ENCODE measurements at regions not wholly inside any gene's neighbourhood (a gene's known extent, or its start where the extent isn't known, plus 50 kb on each side); places are given as distances from the start of the nearest gene placed in this dataset.

GRCh38 chr4:14568351-14568750 is 433.9 kb upstream of the CPEB2 start:
- H3K27me3 ChIP-seq, result no peaks in the 10 kb centered on the region
- no peak overlapping the region for H3K4me3 ChIP-seq
- no peak for DNase-seq (ENCODE audit: low spot score in 2 of 2)
- no peak overlapping the region for H3K27ac ChIP-seq
- 57% methylated on average over 2 of the region's 2 CpGs for WGBS
- TF ChIP-seq CTCF (IDR thresholded peaks at IDR 0.05), result no peak
- TF ChIP-seq EP300 (IDR thresholded peaks at IDR 0.05), result no peak
- TF ChIP-seq POLR2A (IDR thresholded peaks at IDR 0.05), result no peak
- no peak for TF ChIP-seq POLR2AphosphoS5 (IDR thresholded peaks at IDR 0.05)
- no peaks in the 10 kb centered on the region for H3K4me1 ChIP-seq
- H3K9me3 ChIP-seq, result no peaks in the 10 kb centered on the region
- H3K36me3 ChIP-seq, result no peaks in the 10 kb centered on the region

DNA sequence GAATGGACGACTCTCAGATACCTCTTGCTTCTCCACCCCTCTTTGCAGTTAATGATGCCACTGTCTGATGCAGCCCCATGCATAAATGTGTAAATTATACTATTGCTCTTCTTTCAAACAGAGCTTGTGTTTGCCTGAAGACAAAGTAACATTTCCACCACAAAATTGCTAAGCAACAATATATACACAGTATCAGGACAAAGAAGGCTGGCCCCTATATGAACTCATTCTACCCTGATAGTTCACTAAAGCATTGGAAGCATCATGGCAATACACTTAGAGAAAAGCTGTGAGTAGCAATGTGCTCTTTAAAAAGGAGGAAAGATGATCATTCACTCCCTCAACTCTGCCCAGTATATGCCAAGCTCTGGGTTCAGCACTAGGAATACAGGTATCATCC is 427.0 kb upstream of the CPEB2 start:
- no peaks in the 10 kb centered on the region for H3K4me1 ChIP-seq
- no peaks in the 10 kb centered on the region for H3K9me3 ChIP-seq
- no peak for TF ChIP-seq EP300 (IDR thresholded peaks at IDR 0.05)
- no peak for TF ChIP-seq CTCF (IDR thresholded peaks at IDR 0.05)
- no peak for TF ChIP-seq POLR2AphosphoS5 (IDR thresholded peaks at IDR 0.05)
- TF ChIP-seq POLR2A (IDR thresholded peaks at IDR 0.05), result no peak
- H3K4me3 ChIP-seq, result no peak overlapping the region
- H3K27me3 ChIP-seq, result no peaks in the 10 kb centered on the region
- H3K27ac ChIP-seq, result no peak overlapping the region
- no peaks in the 10 kb centered on the region for H3K36me3 ChIP-seq
- WGBS, result 82% methylated on average over 1 of the region's 1 CpG
- DNase-seq (ENCODE audit: low spot score in 2 of 2), result no peak

- Histone ChIP-seq H3K4me1 (no peaks in the 10 kb centered on the region), H3K9me3 (no peaks in the 10 kb centered on the region), H3K4me3 (no peak overlapping the region), H3K27ac (no peak overlapping the region), H3K36me3 (no peaks in the 10 kb centered on the region), H3K27me3 (no peaks in the 10 kb centered on the region)
- WGBS, result 94% methylated on average over 2 of the region's 2 CpGs
- TF ChIP-seq POLR2AphosphoS5 (IDR thresholded peaks at IDR 0.05), result no peak
- no peak for TF ChIP-seq CTCF (IDR thresholded peaks at IDR 0.05)
- TF ChIP-seq POLR2A (IDR thresholded peaks at IDR 0.05), result no peak
- DNase-seq (ENCODE audit: low spot score in 2 of 2), result no peak
Observed at GRCh38 chr4:14575919-14576318, 426.4 kb upstream of the CPEB2 start.

- DNase-seq (ENCODE audit: low spot score in 2 of 2), result no peak
- Histone ChIP-seq H3K4me1 (no peaks in the 10 kb centered on the region), H3K9me3 (no peaks in the 10 kb centered on the region), H3K27me3 (no peaks in the 10 kb centered on the region), H3K36me3 (no peaks in the 10 kb centered on the region), H3K27ac (no peak overlapping the region), H3K4me3 (no peak overlapping the region)
- TF ChIP-seq CTCF (IDR thresholded peaks at IDR 0.05), result no peak
- TF ChIP-seq EP300 (IDR thresholded peaks at IDR 0.05), result no peak
- no peak for TF ChIP-seq POLR2A (IDR thresholded peaks at IDR 0.05)
- TF ChIP-seq POLR2AphosphoS5 (IDR thresholded peaks at IDR 0.05), result no peak
Observed at GRCh38 chr4:14580061-14580460, 422.2 kb upstream of the CPEB2 start.

DNA sequence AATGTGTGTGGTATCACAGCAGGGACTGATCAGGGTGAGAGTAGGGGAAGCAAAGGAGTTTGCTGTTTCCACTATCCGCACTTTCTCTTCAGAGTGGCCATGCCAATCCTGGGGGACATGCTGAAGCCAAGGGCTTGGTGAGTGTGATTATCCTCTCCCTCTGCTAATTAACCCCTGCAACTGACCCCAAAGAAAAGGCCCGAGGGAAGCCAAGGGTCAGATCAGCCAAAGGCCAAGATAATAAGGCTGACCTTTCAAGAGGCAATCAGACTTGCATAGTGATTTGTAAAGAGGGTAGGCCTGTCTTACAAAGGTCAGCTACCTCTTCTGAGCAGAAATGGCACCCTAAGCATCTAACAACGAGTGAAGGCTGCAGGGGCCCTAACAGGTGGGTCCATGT is 420.5 kb upstream of the CPEB2 start:
- H3K9me3 ChIP-seq, result no peaks in the 10 kb centered on the region
- no peak overlapping the region for H3K4me3 ChIP-seq
- no peak overlapping the region for H3K27ac ChIP-seq
- DNase-seq (ENCODE audit: low spot score in 2 of 2), result no peak
- H3K4me1 ChIP-seq, result no peaks in the 10 kb centered on the region
- no peak for TF ChIP-seq POLR2A (IDR thresholded peaks at IDR 0.05)
- no peak for TF ChIP-seq EP300 (IDR thresholded peaks at IDR 0.05)
- no peak for TF ChIP-seq CTCF (IDR thresholded peaks at IDR 0.05)
- no peak for TF ChIP-seq POLR2AphosphoS5 (IDR thresholded peaks at IDR 0.05)
- 12% methylated on average over 3 of the region's 3 CpGs for WGBS
- no peaks in the 10 kb centered on the region for H3K27me3 ChIP-seq
- no peaks in the 10 kb centered on the region for H3K36me3 ChIP-seq
